ENCODE measurements at regions not wholly inside any gene's neighbourhood (a gene's known extent, or its start where the extent isn't known, plus 50 kb on each side); places are given as distances from the start of the nearest gene placed in this dataset.

GRCh38 chr9:69955536-69956355, 87.9 kb upstream of the MAMDC2 start:
- Histone ChIP-seq H3K27me3 (replicated peaks in 2 of 5; ENCODE audit: control insufficient read depth in 4 of 5, insufficient read depth in 5 of 5, low read length in 4 of 5) (peaks cover 0 to 2% (median 0%) of the 10 kb centered on the region in 5 experiments), H3K36me3 (ENCODE audit: control insufficient read depth in 4 of 4, insufficient read depth in 4 of 4, low read length in 3 of 4) (no peaks in the 10 kb centered on the region), H3K4me1 (ENCODE audit: control extremely low read depth in 1 of 4, control insufficient read depth in 4 of 4, insufficient read depth in 4 of 4, low read length in 3 of 4) (no peaks in the 10 kb centered on the region), H3K9me3 (ENCODE audit: control extremely low read depth in 1 of 5, control insufficient read depth in 4 of 5, insufficient read depth in 2 of 5, low read depth in 1 of 5, low read length in 4 of 5) (peaks cover 0 to 2% (median 0%) of the 10 kb centered on the region in 5 experiments), H3K27ac (ENCODE audit: insufficient read depth in 1 of 2, low read depth in 1 of 2, low read length in 2 of 2, poor library complexity in 1 of 2, severe bottlenecking in 2 of 2) (no peak overlapping the region), H3K4me3 (ENCODE audit: control insufficient read depth in 1 of 7, extremely low read depth in 1 of 7, insufficient read depth in 4 of 7, low read depth in 2 of 7, low read length in 6 of 7) (no peak overlapping the region)
- DNase-seq = no peak
- ChIA-PET CTCF (interaction anchor here (1.2 kb wide), 1 partner anchor 124 kb away, joined by 5 read pairs; no protein-coding TSS in a partner anchor), POLR2A (no interaction called here)
- 88% methylated on average over 6 of the region's 6 CpGs for WGBS (ENCODE audit: insufficient coverage)

- Histone ChIP-seq H3K27me3 (replicated peaks in 2 of 5; ENCODE audit: control insufficient read depth in 4 of 5, insufficient read depth in 5 of 5, low read length in 4 of 5) (peaks cover 0 to 9% (median 0%) of the 10 kb centered on the region in 5 experiments), H3K4me1 (ENCODE audit: control extremely low read depth in 1 of 4, control insufficient read depth in 4 of 4, insufficient read depth in 4 of 4, low read length in 3 of 4) (no peaks in the 10 kb centered on the region), H3K9me3 (ENCODE audit: control extremely low read depth in 1 of 5, control insufficient read depth in 4 of 5, insufficient read depth in 2 of 5, low read depth in 1 of 5, low read length in 4 of 5) (no peaks in the 10 kb centered on the region), H3K36me3 (ENCODE audit: control insufficient read depth in 4 of 4, insufficient read depth in 4 of 4, low read length in 3 of 4) (no peaks in the 10 kb centered on the region), H3K4me3 (ENCODE audit: control insufficient read depth in 1 of 7, extremely low read depth in 1 of 7, insufficient read depth in 4 of 7, low read depth in 2 of 7, low read length in 6 of 7) (no peak overlapping the region), H3K27ac (ENCODE audit: insufficient read depth in 1 of 2, low read depth in 1 of 2, low read length in 2 of 2, poor library complexity in 1 of 2, severe bottlenecking in 2 of 2) (no peak overlapping the region)
- CTCF ChIA-PET = interaction anchor here (0.9 kb wide), 1 partner anchor 63 kb away, joined by 6 read pairs; no protein-coding TSS in a partner anchor
- POLR2A ChIA-PET = no interaction called here
- no CpG with 5 or more reads among the region's 1 CpG for WGBS (ENCODE audit: insufficient coverage)
- no peak for DNase-seq
Observed at GRCh38 chr9:69961843-69962242, 81.8 kb upstream of the MAMDC2 start.

- no peaks in the 10 kb centered on the region for H3K9me3 ChIP-seq (ENCODE audit: control extremely low read depth in 1 of 5, control insufficient read depth in 4 of 5, insufficient read depth in 2 of 5, low read depth in 1 of 5, low read length in 4 of 5)
- ChIA-PET POLR2A (no interaction called here), CTCF (interaction anchor here (1.9 to 9.4 kb wide), 2 partner anchors 147 to 541 kb away, joined by 4 to 185 read pairs; no protein-coding TSS in a partner anchor)
- H3K27me3 ChIP-seq (replicated peaks in 2 of 5; ENCODE audit: control insufficient read depth in 4 of 5, insufficient read depth in 5 of 5, low read length in 4 of 5) = peaks cover 0 to 9% (median 0%) of the 10 kb centered on the region in 5 experiments
- no peak for DNase-seq
- H3K36me3 ChIP-seq (ENCODE audit: control insufficient read depth in 4 of 4, insufficient read depth in 4 of 4, low read length in 3 of 4) = no peaks in the 10 kb centered on the region
- no peaks in the 10 kb centered on the region for H3K4me1 ChIP-seq (ENCODE audit: control extremely low read depth in 1 of 4, control insufficient read depth in 4 of 4, insufficient read depth in 4 of 4, low read length in 3 of 4)
- 72% methylated on average over 6 of the region's 9 CpGs for WGBS (ENCODE audit: insufficient coverage)
- no peak overlapping the region for H3K27ac ChIP-seq (ENCODE audit: insufficient read depth in 1 of 2, low read depth in 1 of 2, low read length in 2 of 2, poor library complexity in 1 of 2, severe bottlenecking in 2 of 2)
- no peak overlapping the region for H3K4me3 ChIP-seq (ENCODE audit: control insufficient read depth in 1 of 7, extremely low read depth in 1 of 7, insufficient read depth in 4 of 7, low read depth in 2 of 7, low read length in 6 of 7)
Observed at GRCh38 chr9:69963803-69964202, 79.8 kb upstream of the MAMDC2 start.

- ChIA-PET CTCF (interaction anchor here (1.9 to 9.4 kb wide), 2 partner anchors 147 to 542 kb away, joined by 4 to 185 read pairs; no protein-coding TSS in a partner anchor), POLR2A (no interaction called here)
- WGBS (ENCODE audit: insufficient coverage) = 100% methylated on average over 1 of the region's 1 CpG
- DNase-seq = no peak
- H3K9me3 ChIP-seq (ENCODE audit: control extremely low read depth in 1 of 5, control insufficient read depth in 4 of 5, insufficient read depth in 2 of 5, low read depth in 1 of 5, low read length in 4 of 5) = no peaks in the 10 kb centered on the region
- H3K4me3 ChIP-seq (ENCODE audit: control insufficient read depth in 1 of 7, extremely low read depth in 1 of 7, insufficient read depth in 4 of 7, low read depth in 2 of 7, low read length in 6 of 7) = no peak overlapping the region
- H3K36me3 ChIP-seq (ENCODE audit: control insufficient read depth in 4 of 4, insufficient read depth in 4 of 4, low read length in 3 of 4) = no peaks in the 10 kb centered on the region
- H3K27me3 ChIP-seq (replicated peaks in 2 of 5; ENCODE audit: control insufficient read depth in 4 of 5, insufficient read depth in 5 of 5, low read length in 4 of 5) = peaks cover 0 to 9% (median 0%) of the 10 kb centered on the region in 5 experiments
- no peaks in the 10 kb centered on the region for H3K4me1 ChIP-seq (ENCODE audit: control extremely low read depth in 1 of 4, control insufficient read depth in 4 of 4, insufficient read depth in 4 of 4, low read length in 3 of 4)
- no peak overlapping the region for H3K27ac ChIP-seq (ENCODE audit: insufficient read depth in 1 of 2, low read depth in 1 of 2, low read length in 2 of 2, poor library complexity in 1 of 2, severe bottlenecking in 2 of 2)
Observed at GRCh38 chr9:69964446-69964845, 79.2 kb upstream of the MAMDC2 start.

- H3K36me3 ChIP-seq (ENCODE audit: control insufficient read depth in 4 of 4, insufficient read depth in 4 of 4, low read length in 3 of 4) = no peaks in the 10 kb centered on the region
- no peak overlapping the region for H3K27ac ChIP-seq (ENCODE audit: insufficient read depth in 1 of 2, low read depth in 1 of 2, low read length in 2 of 2, poor library complexity in 1 of 2, severe bottlenecking in 2 of 2)
- H3K9me3 ChIP-seq (ENCODE audit: control extremely low read depth in 1 of 5, control insufficient read depth in 4 of 5, insufficient read depth in 2 of 5, low read depth in 1 of 5, low read length in 4 of 5) = no peaks in the 10 kb centered on the region
- ChIA-PET POLR2A (no interaction called here), CTCF (interaction anchor here (1.9 to 9.4 kb wide), 2 partner anchors 146 to 543 kb away, joined by 4 to 185 read pairs; no protein-coding TSS in a partner anchor)
- peaks cover 0 to 9% (median 0%) of the 10 kb centered on the region in 5 experiments for H3K27me3 ChIP-seq (replicated peaks in 2 of 5; ENCODE audit: control insufficient read depth in 4 of 5, insufficient read depth in 5 of 5, low read length in 4 of 5)
- H3K4me3 ChIP-seq (ENCODE audit: control insufficient read depth in 1 of 7, extremely low read depth in 1 of 7, insufficient read depth in 4 of 7, low read depth in 2 of 7, low read length in 6 of 7) = no peak overlapping the region
- H3K4me1 ChIP-seq (ENCODE audit: control extremely low read depth in 1 of 4, control insufficient read depth in 4 of 4, insufficient read depth in 4 of 4, low read length in 3 of 4) = no peaks in the 10 kb centered on the region
- 100% methylated on average over 4 of the region's 6 CpGs for WGBS (ENCODE audit: insufficient coverage)
- no peak for DNase-seq
Observed at GRCh38 chr9:69965416-69966145, 78.1 kb upstream of the MAMDC2 start.

GRCh38 chr9:69967344-69967743, 76.3 kb upstream of the MAMDC2 start:
- Histone ChIP-seq H3K4me3 (ENCODE audit: control insufficient read depth in 1 of 7, extremely low read depth in 1 of 7, insufficient read depth in 4 of 7, low read depth in 2 of 7, low read length in 6 of 7) (no peak overlapping the region), H3K4me1 (ENCODE audit: control extremely low read depth in 1 of 4, control insufficient read depth in 4 of 4, insufficient read depth in 4 of 4, low read length in 3 of 4) (peaks cover 0 to 6% (median 0%) of the 10 kb centered on the region in 4 experiments), H3K27me3 (replicated peaks in 2 of 5; ENCODE audit: control insufficient read depth in 4 of 5, insufficient read depth in 5 of 5, low read length in 4 of 5) (peaks cover 0 to 3% (median 0%) of the 10 kb centered on the region in 5 experiments), H3K27ac (ENCODE audit: insufficient read depth in 1 of 2, low read depth in 1 of 2, low read length in 2 of 2, poor library complexity in 1 of 2, severe bottlenecking in 2 of 2) (no peak overlapping the region), H3K9me3 (ENCODE audit: control extremely low read depth in 1 of 5, control insufficient read depth in 4 of 5, insufficient read depth in 2 of 5, low read depth in 1 of 5, low read length in 4 of 5) (no peaks in the 10 kb centered on the region), H3K36me3 (ENCODE audit: control insufficient read depth in 4 of 4, insufficient read depth in 4 of 4, low read length in 3 of 4) (no peaks in the 10 kb centered on the region)
- ChIA-PET CTCF (interaction anchor here (1.2 to 9.4 kb wide), 2 partner anchors 47 to 144 kb away, joined by 3 to 185 read pairs; no protein-coding TSS in a partner anchor), POLR2A (no interaction called here)
- WGBS (ENCODE audit: insufficient coverage) = no CpG with 5 or more reads among the region's 1 CpG
- DNase-seq = no peak
